Loucy (cell line): ENCODE measurements at regions not wholly inside any gene's neighbourhood (a gene's known extent, or its start where the extent isn't known, plus 50 kb on each side); places are given as distances from the start of the nearest gene placed in this dataset.

Experiments
- H2AFZ ChIP-seq: fragments of 200-600 bp; sonication (generic); 2 replicates; pipeline ENCODE4 v1.6.0; 2016; ENCODE audit warnings: antibody characterized with exemption, mild to moderate bottlenecking, low read length, moderate library complexity
- H3F3A ChIP-seq: fragments of 200-600 bp; 2 replicates; pipeline ENCODE4 v1.6.0; 2016; ENCODE audit warnings: antibody characterized with exemption, low read depth, mild to moderate bottlenecking
- H3K27me3 ChIP-seq: fragments of 200-600 bp; sonication (generic); 2 replicates; pipeline ENCODE4 v1.6.1; 2014; ENCODE audit warnings: low read length, mild to moderate bottlenecking; ENCODE audit not compliant: insufficient read depth, poor library complexity, severe bottlenecking
- H3K36me3 ChIP-seq: fragments of 200-600 bp; sonication (generic); 2 replicates; pipeline ENCODE4 v1.6.1; 2016; ENCODE audit warnings: low read length; ENCODE audit not compliant: insufficient read depth
- H3K4me1 ChIP-seq: fragments of 200-600 bp; sonication (generic); 2 replicates; pipeline ENCODE4 v1.5.1; 2014; ENCODE audit warnings: low read length, mild to moderate bottlenecking; ENCODE audit not compliant: insufficient read depth, poor library complexity, severe bottlenecking
- H3K4me2 ChIP-seq: fragments of 200-600 bp; sonication (generic); 2 replicates; pipeline ENCODE4 v1.6.0; 2014; ENCODE audit warnings: antibody characterized with exemption, low read length, low read depth, mild to moderate bottlenecking; ENCODE audit not compliant: poor library complexity, severe bottlenecking
- H3K4me3 ChIP-seq: fragments of 200-600 bp; sonication (generic); 2 replicates; pipeline ENCODE4 v1.5.1; 2014; ENCODE audit warnings: low read length, mild to moderate bottlenecking, mixed read lengths; ENCODE audit not compliant: poor library complexity, severe bottlenecking
- H3K79me2 ChIP-seq: fragments of 200-600 bp; sonication (generic); 2 replicates; pipeline ENCODE4 v1.6.1; 2014; ENCODE audit warnings: low read length; ENCODE audit not compliant: insufficient read depth
- H3K9ac ChIP-seq: fragments of 200-600 bp; sonication (generic); 2 replicates; pipeline ENCODE4 v1.6.0; 2014; ENCODE audit warnings: mild to moderate bottlenecking, low read depth, low read length, moderate library complexity; ENCODE audit not compliant: poor library complexity, severe bottlenecking
- H3K9me2 ChIP-seq: fragments of 200-600 bp; sonication (generic); replicated peaks from 2 replicates; pipeline ENCODE4 v1.6.1; 2016; ENCODE audit warnings: low read depth, low read length, mixed read lengths
- H3K9me3 ChIP-seq: fragments of 200-600 bp; sonication (generic); 2 replicates; pipeline ENCODE4 v1.6.1; 2014; ENCODE audit warnings: mild to moderate bottlenecking, antibody characterized with exemption, low read length, low read depth; ENCODE audit not compliant: insufficient read depth
- H4K20me1 ChIP-seq: fragments of 200-600 bp; sonication (generic); 2 replicates; pipeline ENCODE4 v1.6.0; 2014; ENCODE audit warnings: antibody characterized with exemption, low read length, mild to moderate bottlenecking; ENCODE audit not compliant: insufficient read depth, poor library complexity, severe bottlenecking
- CTCF ChIP-seq: fragments of 200-600 bp; sonication (generic); conservative IDR thresholded peaks from 2 replicates; pipeline ENCODE4 v1.5.1; 2014; ENCODE audit warnings: mild to moderate bottlenecking, antibody characterized with exemption, low read length
- EZH2phosphoT487 ChIP-seq: fragments of 200-600 bp; IDR thresholded peaks from 2 replicates; pipeline ENCODE4 v1.6.1; 2018; ENCODE audit warnings: antibody characterized with exemption, mild to moderate bottlenecking, moderate library complexity, borderline replicate concordance

- Histone ChIP-seq H3K9me3 (no peaks in the 10 kb centered on the region), H3K4me3 (no peak overlapping the region), H3F3A (no peaks in the 10 kb centered on the region), H4K20me1 (no peaks in the 10 kb centered on the region), H3K4me2 (no peak overlapping the region), H3K27me3 (no peaks in the 10 kb centered on the region), H2AFZ (no peak overlapping the region), H3K9me2 (no peaks in the 10 kb centered on the region), H3K36me3 (no peaks in the 10 kb centered on the region), H3K9ac (no peak overlapping the region), H3K4me1 (no peaks in the 10 kb centered on the region), H3K79me2 (no peaks in the 10 kb centered on the region)
- TF ChIP-seq EZH2phosphoT487: no peak
- TF ChIP-seq CTCF: no peak
Observed at GRCh38 chr1:37244815-37245214, 210.5 kb upstream of the GRIK3 start.

GRCh38 chr1:37246631-37247030, 212.3 kb upstream of the GRIK3 start:
- no peak overlapping the region for H2AFZ ChIP-seq
- no peaks in the 10 kb centered on the region for H3K9me2 ChIP-seq
- H3K36me3 ChIP-seq: no peaks in the 10 kb centered on the region
- no peaks in the 10 kb centered on the region for H3K79me2 ChIP-seq
- no peaks in the 10 kb centered on the region for H3K27me3 ChIP-seq
- no peaks in the 10 kb centered on the region for H3K9me3 ChIP-seq
- no peak overlapping the region for H3K4me3 ChIP-seq
- no peaks in the 10 kb centered on the region for H3K4me1 ChIP-seq
- no peak overlapping the region for H3K9ac ChIP-seq
- TF ChIP-seq EZH2phosphoT487 (no peak), CTCF (no peak)
- no peak overlapping the region for H3K4me2 ChIP-seq
- H3F3A ChIP-seq: no peaks in the 10 kb centered on the region
- no peaks in the 10 kb centered on the region for H4K20me1 ChIP-seq

GRCh38 chr1:37250371-37250770, 216.1 kb upstream of the GRIK3 start:
- Histone ChIP-seq H3K4me3 (no peak overlapping the region), H3K4me2 (no peak overlapping the region), H2AFZ (no peak overlapping the region), H4K20me1 (no peaks in the 10 kb centered on the region), H3K9me3 (no peaks in the 10 kb centered on the region), H3K9ac (no peak overlapping the region), H3K4me1 (no peaks in the 10 kb centered on the region), H3K27me3 (no peaks in the 10 kb centered on the region), H3F3A (no peaks in the 10 kb centered on the region), H3K9me2 (no peaks in the 10 kb centered on the region), H3K79me2 (no peaks in the 10 kb centered on the region), H3K36me3 (no peaks in the 10 kb centered on the region)
- TF ChIP-seq EZH2phosphoT487 (no peak), CTCF (no peak)
